ENCODE measurements at regions not wholly inside any gene's neighbourhood (a gene's known extent, or its start where the extent isn't known, plus 50 kb on each side); places are given as distances from the start of the nearest gene placed in this dataset.

DNA sequence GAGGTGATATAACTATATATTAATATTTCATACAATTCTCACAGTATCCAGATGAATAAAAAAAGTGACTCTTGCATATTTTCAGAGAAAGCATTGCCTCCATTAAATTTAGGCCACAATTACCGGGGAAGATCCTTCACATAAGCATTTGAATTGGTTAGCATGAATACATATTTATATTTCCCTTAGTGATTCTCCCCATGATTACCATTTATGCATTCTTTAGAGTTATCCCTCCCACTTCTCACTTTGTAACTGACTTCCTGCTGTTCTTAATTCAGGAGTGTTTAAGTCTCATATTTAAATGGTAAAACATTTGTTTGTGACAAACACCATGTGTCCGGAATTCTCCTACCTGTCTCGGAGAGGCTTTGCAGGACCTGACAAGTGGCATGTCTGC, 523.4 kb downstream of the CCDC85A start:
- no peak overlapping the region for H3K27ac ChIP-seq
- no peak for DNase-seq (ENCODE audit: low read depth, low spot score)
- H3K9me3 ChIP-seq (ENCODE audit: low read depth, low read length) = no peaks in the 10 kb centered on the region
- H3K4me3 ChIP-seq = no peak overlapping the region
- H3K9ac ChIP-seq (ENCODE audit: insufficient read length) = no peak overlapping the region
- TF ChIP-seq EZH2 (IDR thresholded peaks at IDR 0.05) (no peak), POLR2AphosphoS5 (IDR thresholded peaks at IDR 0.05; ENCODE audit: borderline replicate concordance, low read depth, low read length) (no peak), FOXP2 (optimal IDR thresholded peaks at IDR 0.05; ENCODE audit: control extremely low read depth, extremely low read length, insufficient read depth) (no peak)
- no peaks in the 10 kb centered on the region for H3K36me3 ChIP-seq (ENCODE audit: insufficient read depth, low read length)

GRCh38 chr2:56707650-56708049, 523.9 kb downstream of the CCDC85A start:
- no peaks in the 10 kb centered on the region for H3K9me3 ChIP-seq (ENCODE audit: low read depth, low read length)
- DNase-seq (ENCODE audit: low read depth, low spot score) = no peak
- no peak overlapping the region for H3K4me3 ChIP-seq
- H3K27ac ChIP-seq = no peak overlapping the region
- H3K9ac ChIP-seq (ENCODE audit: insufficient read length) = no peak overlapping the region
- no peaks in the 10 kb centered on the region for H3K36me3 ChIP-seq (ENCODE audit: insufficient read depth, low read length)
- TF ChIP-seq EZH2 (IDR thresholded peaks at IDR 0.05) = no peak
- TF ChIP-seq POLR2AphosphoS5 (IDR thresholded peaks at IDR 0.05; ENCODE audit: borderline replicate concordance, low read depth, low read length) = no peak
- TF ChIP-seq FOXP2 (optimal IDR thresholded peaks at IDR 0.05; ENCODE audit: control extremely low read depth, extremely low read length, insufficient read depth) = no peak

GRCh38 chr2:56709181-56709580, 525.4 kb downstream of the CCDC85A start:
- H3K27ac ChIP-seq = no peak overlapping the region
- no peak overlapping the region for H3K9ac ChIP-seq (ENCODE audit: insufficient read length)
- no peak overlapping the region for H3K4me3 ChIP-seq
- H3K36me3 ChIP-seq (ENCODE audit: insufficient read depth, low read length) = no peaks in the 10 kb centered on the region
- no peak for DNase-seq (ENCODE audit: low read depth, low spot score)
- no peaks in the 10 kb centered on the region for H3K9me3 ChIP-seq (ENCODE audit: low read depth, low read length)
- TF ChIP-seq POLR2AphosphoS5 (IDR thresholded peaks at IDR 0.05; ENCODE audit: borderline replicate concordance, low read depth, low read length) (no peak), FOXP2 (optimal IDR thresholded peaks at IDR 0.05; ENCODE audit: control extremely low read depth, extremely low read length, insufficient read depth) (no peak), EZH2 (IDR thresholded peaks at IDR 0.05) (no peak)

DNA sequence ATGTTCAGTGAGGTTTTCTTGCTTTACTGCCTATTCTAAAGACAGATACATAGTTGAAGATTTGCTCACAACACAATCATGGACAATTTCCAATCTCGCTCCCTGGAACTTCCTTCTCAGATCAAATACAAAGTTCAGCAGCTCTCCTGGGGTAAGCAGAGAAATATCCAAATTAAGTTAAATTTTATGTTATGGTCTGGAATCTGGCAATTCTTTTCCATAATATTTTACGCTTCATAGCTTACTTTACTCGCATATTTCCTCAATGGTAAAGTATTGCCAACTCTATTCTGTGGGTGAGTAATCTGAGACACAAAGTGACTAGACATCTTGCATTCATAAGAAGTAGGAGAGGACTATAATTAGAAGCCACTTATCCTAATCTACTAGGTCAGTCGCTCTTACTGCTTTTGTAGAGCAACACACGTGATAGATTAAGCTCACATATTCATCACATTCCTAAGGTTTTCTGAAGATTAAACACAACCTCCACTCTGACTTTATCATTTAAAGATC, 529.4 kb downstream of the CCDC85A start:
- H3K27ac ChIP-seq = no peak overlapping the region
- TF ChIP-seq FOXP2 (optimal IDR thresholded peaks at IDR 0.05; ENCODE audit: control extremely low read depth, extremely low read length, insufficient read depth) (no peak), EZH2 (IDR thresholded peaks at IDR 0.05) (no peak), POLR2AphosphoS5 (IDR thresholded peaks at IDR 0.05; ENCODE audit: borderline replicate concordance, low read depth, low read length) (no peak)
- no peak overlapping the region for H3K4me3 ChIP-seq
- no peaks in the 10 kb centered on the region for H3K36me3 ChIP-seq (ENCODE audit: insufficient read depth, low read length)
- no peaks in the 10 kb centered on the region for H3K9me3 ChIP-seq (ENCODE audit: low read depth, low read length)
- no peak overlapping the region for H3K9ac ChIP-seq (ENCODE audit: insufficient read length)
- no peak for DNase-seq (ENCODE audit: low read depth, low spot score)

GRCh38 chr2:56713978-56714377, 530.2 kb downstream of the CCDC85A start:
- DNase-seq (ENCODE audit: low read depth, low spot score) = no peak
- H3K4me3 ChIP-seq = no peak overlapping the region
- TF ChIP-seq FOXP2 (optimal IDR thresholded peaks at IDR 0.05; ENCODE audit: control extremely low read depth, extremely low read length, insufficient read depth) (no peak), POLR2AphosphoS5 (IDR thresholded peaks at IDR 0.05; ENCODE audit: borderline replicate concordance, low read depth, low read length) (no peak), EZH2 (IDR thresholded peaks at IDR 0.05) (no peak)
- no peaks in the 10 kb centered on the region for H3K9me3 ChIP-seq (ENCODE audit: low read depth, low read length)
- H3K27ac ChIP-seq = no peak overlapping the region
- H3K36me3 ChIP-seq (ENCODE audit: insufficient read depth, low read length) = no peaks in the 10 kb centered on the region
- no peak overlapping the region for H3K9ac ChIP-seq (ENCODE audit: insufficient read length)

DNA sequence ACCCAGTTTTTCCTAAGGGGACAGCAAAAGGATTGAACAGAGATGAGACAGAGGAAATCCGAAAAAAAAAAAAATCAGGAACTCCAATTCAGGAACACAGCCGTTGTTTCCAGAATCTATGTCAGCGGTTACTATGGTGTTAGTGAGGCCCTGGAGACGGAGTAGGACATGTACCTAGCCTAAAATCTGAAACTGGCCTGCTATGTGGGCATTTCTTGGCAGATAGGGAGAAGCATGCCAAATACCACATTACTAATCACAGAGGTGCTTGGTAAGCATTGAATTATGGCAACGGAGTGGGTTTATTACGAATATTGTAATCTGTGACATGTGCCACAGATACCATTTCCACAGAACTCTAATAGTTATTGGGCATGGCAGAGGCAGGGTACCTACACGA, 530.6 kb downstream of the CCDC85A start:
- TF ChIP-seq POLR2AphosphoS5 (IDR thresholded peaks at IDR 0.05; ENCODE audit: borderline replicate concordance, low read depth, low read length) (no peak), EZH2 (IDR thresholded peaks at IDR 0.05) (no peak), FOXP2 (optimal IDR thresholded peaks at IDR 0.05; ENCODE audit: control extremely low read depth, extremely low read length, insufficient read depth) (no peak)
- DNase-seq (ENCODE audit: low read depth, low spot score) = no peak
- Histone ChIP-seq H3K9me3 (ENCODE audit: low read depth, low read length) (no peaks in the 10 kb centered on the region), H3K36me3 (ENCODE audit: insufficient read depth, low read length) (no peaks in the 10 kb centered on the region), H3K9ac (ENCODE audit: insufficient read length) (no peak overlapping the region), H3K4me3 (no peak overlapping the region), H3K27ac (no peak overlapping the region)

- no peaks in the 10 kb centered on the region for H3K9me3 ChIP-seq (ENCODE audit: low read depth, low read length)
Measured at GRCh38 chr2:56715683-56716082, 531.9 kb downstream of the CCDC85A start.

DNA sequence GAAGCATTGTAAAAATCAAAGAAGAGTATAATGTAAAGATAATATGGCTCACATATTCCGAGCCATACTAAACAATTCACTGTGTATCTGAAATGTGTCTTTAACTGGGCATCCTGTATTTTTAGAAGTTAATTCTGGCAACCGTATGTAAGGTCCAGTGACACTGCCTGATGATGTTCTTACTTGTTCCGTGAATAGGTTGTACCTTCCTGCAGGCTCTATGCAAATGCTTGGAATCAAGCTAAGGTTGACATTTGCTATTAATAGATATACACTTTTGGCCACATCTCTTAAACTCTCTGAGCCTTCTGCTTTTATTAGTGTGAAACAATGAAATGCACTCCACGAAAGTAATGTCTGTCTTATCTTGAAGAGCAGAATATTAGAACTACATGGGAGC, 534.6 kb downstream of the CCDC85A start:
- Histone ChIP-seq H3K36me3 (ENCODE audit: insufficient read depth, low read length) (no peaks in the 10 kb centered on the region), H3K27ac (no peak overlapping the region), H3K9me3 (ENCODE audit: low read depth, low read length) (no peaks in the 10 kb centered on the region), H3K9ac (ENCODE audit: insufficient read length) (no peak overlapping the region), H3K4me3 (no peak overlapping the region)
- TF ChIP-seq FOXP2 (optimal IDR thresholded peaks at IDR 0.05; ENCODE audit: control extremely low read depth, extremely low read length, insufficient read depth) (no peak), EZH2 (IDR thresholded peaks at IDR 0.05) (no peak), POLR2AphosphoS5 (IDR thresholded peaks at IDR 0.05; ENCODE audit: borderline replicate concordance, low read depth, low read length) (no peak)
- no peak for DNase-seq (ENCODE audit: low read depth, low spot score)

More at GRCh38 chr2:56715683-56716082, 531.9 kb downstream of the CCDC85A start:
- no peak overlapping the region for H3K9ac ChIP-seq (ENCODE audit: insufficient read length)
- TF ChIP-seq EZH2 (IDR thresholded peaks at IDR 0.05) (no peak), POLR2AphosphoS5 (IDR thresholded peaks at IDR 0.05; ENCODE audit: borderline replicate concordance, low read depth, low read length) (no peak), FOXP2 (optimal IDR thresholded peaks at IDR 0.05; ENCODE audit: control extremely low read depth, extremely low read length, insufficient read depth) (no peak)
- H3K4me3 ChIP-seq = no peak overlapping the region
- no peaks in the 10 kb centered on the region for H3K36me3 ChIP-seq (ENCODE audit: insufficient read depth, low read length)
- H3K27ac ChIP-seq = no peak overlapping the region
- DNase-seq (ENCODE audit: low read depth, low spot score) = no peak

DNA sequence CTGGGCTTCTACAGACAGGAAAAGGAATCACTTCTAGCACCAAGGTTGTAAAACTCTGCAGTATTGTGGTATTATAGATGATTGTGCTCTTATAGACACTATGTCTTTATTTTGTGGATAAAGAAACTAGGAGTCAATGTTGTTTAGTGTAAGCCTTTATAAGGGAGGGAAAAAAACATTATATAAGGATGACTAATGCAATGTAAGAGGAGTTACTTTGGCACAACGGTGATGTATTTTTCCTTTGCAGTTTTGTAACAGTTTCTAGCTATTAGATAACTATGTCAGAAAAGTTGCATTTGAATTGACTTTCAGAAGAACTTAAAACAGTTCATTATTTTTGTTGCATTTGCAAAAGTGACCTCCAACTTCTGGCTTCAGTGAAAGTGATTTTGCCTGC, 545.4 kb downstream of the CCDC85A start:
- Histone ChIP-seq H3K9me3 (ENCODE audit: low read depth, low read length) (no peaks in the 10 kb centered on the region), H3K27ac (no peak overlapping the region), H3K4me3 (no peak overlapping the region), H3K9ac (ENCODE audit: insufficient read length) (no peak overlapping the region), H3K36me3 (ENCODE audit: insufficient read depth, low read length) (no peaks in the 10 kb centered on the region)
- DNase-seq (ENCODE audit: low read depth, low spot score) = no peak
- TF ChIP-seq FOXP2 (optimal IDR thresholded peaks at IDR 0.05; ENCODE audit: control extremely low read depth, extremely low read length, insufficient read depth) (no peak), POLR2AphosphoS5 (IDR thresholded peaks at IDR 0.05; ENCODE audit: borderline replicate concordance, low read depth, low read length) (no peak)
